GM19238 (cell line): ENCODE measurements at regions not wholly inside any gene's neighbourhood (a gene's known extent, or its start where the extent isn't known, plus 50 kb on each side); places are given as distances from the start of the nearest gene placed in this dataset.
"Not testable (repeated sequence)": the region's sequence is repeated elsewhere in the genome, so short reads cannot be mapped to it uniquely, and the experiment has no call there.

Experiments
- DNase-seq: peaks from one replicate; pipeline ENCODE4 v3.0.0; 2011; ENCODE audit warnings: low spot score; ENCODE audit not compliant: insufficient read length

DNA sequence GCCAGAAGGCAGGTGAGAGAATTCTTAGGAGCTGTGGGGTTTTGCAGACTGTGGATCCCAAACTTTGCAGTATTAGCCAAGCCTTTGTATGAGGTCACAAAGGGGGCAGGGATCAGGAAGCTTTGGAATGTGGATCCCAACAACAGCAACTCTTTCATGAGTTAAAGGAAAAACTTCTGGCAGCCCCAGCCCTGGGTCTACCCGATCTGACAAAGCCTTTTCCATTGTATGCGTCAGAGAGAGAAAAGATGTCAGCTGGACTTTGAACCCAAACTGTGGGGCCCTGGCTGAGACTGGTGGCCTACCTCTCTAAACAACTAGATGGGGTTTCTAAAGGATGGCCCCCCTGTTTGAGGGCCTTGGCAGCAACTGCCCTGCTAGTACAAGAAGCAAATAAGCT, 101.8 kb upstream of the OSBPL11 start:
- not testable (repeated sequence) for DNase-seq

DNA sequence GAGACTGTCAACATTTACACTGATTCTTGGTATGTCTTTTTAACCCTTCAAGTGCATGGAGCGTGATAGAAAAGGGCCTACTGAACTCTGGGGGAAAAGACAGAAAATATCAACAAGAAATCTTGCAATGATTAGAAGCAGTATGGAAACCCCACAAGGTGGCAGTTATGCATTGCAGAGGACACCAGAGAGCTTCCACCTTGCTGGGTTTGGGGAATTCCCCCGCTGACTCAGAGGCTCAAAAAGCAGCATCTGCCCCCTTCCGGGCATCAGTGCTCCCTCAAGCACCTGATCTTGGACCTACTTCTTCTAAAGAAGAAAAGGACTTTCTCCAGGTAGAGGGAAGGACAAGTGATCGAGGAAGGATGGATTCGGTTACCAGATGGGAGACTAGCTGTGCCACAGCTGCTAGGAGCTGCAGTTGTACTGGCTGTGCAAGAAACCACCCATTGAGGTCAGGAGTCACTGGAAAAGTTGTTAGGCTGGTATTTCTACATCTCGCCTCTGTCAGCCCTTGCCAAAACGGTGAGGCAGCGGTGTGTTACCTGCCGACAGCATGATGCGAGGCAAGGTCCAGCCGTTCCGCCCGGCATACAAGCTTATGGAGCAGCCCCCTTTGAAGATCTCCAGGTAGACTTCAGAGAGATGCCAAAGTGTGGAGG, 102.8 kb upstream of the OSBPL11 start:
- not testable (repeated sequence) for DNase-seq

DNA sequence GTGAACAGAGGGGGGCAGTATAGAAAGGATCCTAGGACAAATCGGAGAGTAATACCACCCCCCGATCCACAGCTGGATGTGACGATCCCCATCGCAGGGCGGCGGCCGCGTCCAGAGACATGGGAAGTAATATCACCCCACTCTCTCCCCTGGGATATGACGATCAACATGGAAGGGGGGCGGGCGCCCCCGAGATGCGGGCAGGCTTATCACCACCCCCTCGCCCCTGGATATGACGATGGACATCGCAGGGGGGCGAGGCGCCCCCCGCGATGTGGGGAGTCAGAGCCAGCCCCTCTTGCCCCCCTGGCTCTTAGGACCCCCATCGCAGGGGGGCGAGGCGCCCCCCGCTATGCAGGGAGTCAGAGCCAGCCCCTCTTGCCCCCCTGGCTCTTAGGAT, 120.4 kb upstream of the OSBPL11 start:
- no peak for DNase-seq

DNA sequence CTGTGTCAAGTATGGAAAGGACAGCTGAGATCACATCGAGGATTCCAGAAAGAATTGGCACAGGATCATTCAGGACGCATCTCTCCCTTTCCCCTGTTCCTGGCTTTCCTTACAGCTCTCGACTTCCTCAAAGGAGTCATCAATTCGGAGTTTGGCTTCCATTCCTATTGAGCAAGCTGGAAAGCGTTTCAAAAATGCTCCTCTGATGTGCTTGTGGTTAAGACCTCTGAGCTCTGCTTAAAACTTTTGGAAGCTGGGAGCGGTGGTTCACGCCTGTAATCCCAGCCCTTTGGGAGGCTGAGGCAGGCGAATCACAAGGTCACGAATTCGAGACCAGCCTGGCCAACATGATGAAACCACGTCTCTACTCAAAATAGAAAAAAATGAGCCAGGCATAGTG, 136.9 kb upstream of the OSBPL11 start:
- DNase-seq = not testable (repeated sequence)

GRCh38 chr3:125741991-125742718, 146.9 kb upstream of the OSBPL11 start:
- DNase-seq = not testable (repeated sequence)

DNA sequence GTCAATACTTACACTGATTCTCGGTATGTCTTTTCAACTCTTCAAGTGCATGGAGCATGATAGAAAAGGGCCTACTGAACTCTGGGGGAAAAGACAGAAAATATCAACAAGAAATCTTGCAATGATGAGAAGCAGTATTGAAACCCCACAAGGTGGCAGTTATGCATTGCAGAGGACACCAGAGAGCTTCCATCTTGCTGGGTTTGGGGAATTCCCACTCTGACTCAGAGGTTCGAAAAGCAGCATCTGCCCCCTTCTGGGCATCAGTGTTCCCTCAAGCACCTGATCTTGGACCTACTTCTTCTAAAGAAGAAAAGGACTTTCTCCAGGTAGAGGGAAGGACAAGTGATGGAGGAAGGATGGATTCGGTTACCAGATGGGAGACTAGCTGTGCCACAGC, 147.5 kb upstream of the OSBPL11 start:
- peak; percentile 5 for DNase-seq

GRCh38 chr3:125757050-125757449, 161.8 kb upstream of the OSBPL11 start:
- DNase-seq = not testable (repeated sequence)

- DNase-seq = not testable (repeated sequence)
These were observed 163.4 kb upstream of the OSBPL11 start for GRCh38 chr3:125758641-125759130.

GRCh38 chr3:125762601-125763000, 167.3 kb upstream of the OSBPL11 start:
- DNase-seq = not testable (repeated sequence)

GRCh38 chr3:125766285-125766826, 171.1 kb upstream of the OSBPL11 start:
- DNase-seq = peak; percentile 48

GRCh38 chr3:125766931-125767330, 171.6 kb upstream of the OSBPL11 start:
- not testable (repeated sequence) for DNase-seq

GRCh38 chr3:125767641-125768040, 172.3 kb upstream of the OSBPL11 start:
- DNase-seq = no peak

DNA sequence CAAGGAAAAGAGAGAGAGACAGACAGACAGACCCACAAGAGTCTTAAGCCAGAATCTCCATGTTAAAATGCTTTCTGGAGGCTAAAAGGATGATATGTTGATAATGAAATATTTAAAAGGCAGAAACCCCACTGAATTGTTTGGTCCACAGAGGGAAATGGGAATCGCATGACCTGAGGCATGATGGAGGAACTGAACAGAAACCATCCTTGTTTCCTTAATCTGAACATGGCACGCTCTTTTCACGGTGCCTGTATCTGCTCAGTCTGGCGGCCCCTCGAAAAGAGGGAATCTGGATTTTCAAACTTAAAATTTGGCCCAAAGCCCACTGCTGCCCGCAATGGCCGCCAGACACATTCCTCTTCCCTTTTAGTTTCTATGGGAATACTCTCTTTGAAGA, 173.5 kb upstream of the OSBPL11 start:
- not testable (repeated sequence) for DNase-seq

- DNase-seq = not testable (repeated sequence)
These were observed 176.2 kb upstream of the OSBPL11 start for GRCh38 chr3:125771506-125771905.

GRCh38 chr3:125774433-125775034, 179.2 kb upstream of the OSBPL11 start:
- not testable (repeated sequence) for DNase-seq

DNA sequence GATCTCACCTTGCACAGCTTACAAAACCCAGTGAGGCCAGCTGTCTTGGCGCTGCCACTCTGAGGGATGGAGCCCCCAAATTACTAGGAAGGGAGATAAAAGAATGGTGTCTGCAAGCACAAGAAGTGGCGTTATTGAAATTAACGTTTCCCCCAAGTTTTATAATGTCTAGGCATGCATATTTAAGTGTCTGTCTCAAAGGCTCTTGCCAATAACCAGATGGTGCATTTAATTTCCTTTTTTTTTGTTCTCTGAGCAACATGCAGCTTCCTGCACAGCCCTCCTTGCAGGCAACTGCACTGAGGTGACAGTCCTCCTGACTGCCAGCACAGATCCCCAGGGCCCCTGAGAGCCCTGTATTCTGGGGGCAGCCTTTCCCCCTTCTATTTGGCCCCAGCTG, 179.8 kb upstream of the OSBPL11 start:
- DNase-seq = not testable (repeated sequence)

DNA sequence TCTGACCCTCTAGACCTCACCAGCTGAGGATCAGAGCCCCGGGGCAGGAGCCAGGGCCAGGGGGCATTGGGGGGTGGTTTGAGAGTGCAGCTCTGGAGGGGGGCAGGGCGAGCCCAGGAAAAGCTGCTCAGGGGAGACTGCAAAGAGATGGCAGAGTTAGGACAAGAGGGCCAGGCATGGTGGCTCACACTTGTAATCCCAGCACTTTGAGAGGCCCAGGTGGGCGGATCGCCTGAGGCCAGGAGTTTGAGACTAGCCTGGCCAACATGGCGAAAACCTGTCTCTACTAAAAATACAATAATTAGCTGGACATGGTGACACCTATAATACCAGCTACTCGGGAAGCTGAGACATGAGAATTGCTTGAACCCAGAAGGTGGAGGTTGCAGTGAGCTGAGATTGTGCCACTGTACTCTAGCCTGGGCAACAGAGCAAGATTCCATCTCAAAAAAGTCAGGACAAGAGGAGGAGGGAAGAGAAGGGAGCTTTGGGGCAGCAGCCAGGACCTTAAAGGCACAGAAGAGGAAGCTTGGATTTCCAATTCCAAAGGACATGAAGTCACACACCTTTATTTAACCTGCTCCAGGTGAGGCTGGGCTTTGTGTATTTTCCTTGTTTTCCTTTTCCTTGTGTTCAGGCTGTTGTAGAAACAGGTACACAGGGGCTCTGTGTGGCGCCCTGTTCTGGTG, 180.5 kb upstream of the OSBPL11 start:
- DNase-seq = not testable (repeated sequence)

GRCh38 chr3:125779276-125779675, 184.0 kb upstream of the OSBPL11 start:
- DNase-seq = not testable (repeated sequence)

- not testable (repeated sequence) for DNase-seq
These were observed 184.6 kb upstream of the OSBPL11 start for GRCh38 chr3:125779918-125780317.

GRCh38 chr3:125781678-125782077, 186.4 kb upstream of the OSBPL11 start:
- DNase-seq = not testable (repeated sequence)

GRCh38 chr3:125790312-125790711, 178.7 kb upstream of the ROPN1B start:
- DNase-seq = not testable (repeated sequence)
